SU-DHL-6 (cell line): ENCODE measurements at regions not wholly inside any gene's neighbourhood (a gene's known extent, or its start where the extent isn't known, plus 50 kb on each side); places are given as distances from the start of the nearest gene placed in this dataset.

Experiments
- CTCF ChIP-seq: fragments of 200-600 bp; sonication (generic); IDR thresholded peaks from one replicate; pipeline ENCODE4 v1.5.1; 2017; ENCODE audit warnings: antibody characterized with exemption, mild to moderate bottlenecking, low read length, moderate library complexity; ENCODE audit not compliant: insufficient read depth, poor library complexity, severe bottlenecking
- EZH2phosphoT487 ChIP-seq: fragments of 200-600 bp; sonication (generic), shearing (Covaris generic); conservative IDR thresholded peaks from 2 replicates; pipeline ENCODE4 v1.6.1; 2018; ENCODE audit warnings: mild to moderate bottlenecking, antibody characterized with exemption, low read length, moderate library complexity, mixed read lengths

GRCh38 chr13:59413126-59413525 is 750.6 kb downstream of the DIAPH3 start:
- TF ChIP-seq CTCF (no peak), EZH2phosphoT487 (no peak)
